Mesenchymal stem cell (in vitro differentiated cells and primary cell): ENCODE measurements at regions not wholly inside any gene's neighbourhood (a gene's known extent, or its start where the extent isn't known, plus 50 kb on each side); places are given as distances from the start of the nearest gene placed in this dataset.

Experiments
- DNase-seq: peaks from one replicate; pipeline ENCODE4 v3.0.0-alpha.2; 2013
- H2AFZ ChIP-seq: one replicate; pipeline ENCODE4 v1.6.1; 2013; ENCODE audit warnings: low read depth, mild to moderate bottlenecking, control low read depth, inconsistent platforms, low read length, moderate library complexity
- H2AK5ac ChIP-seq: 2 replicates; pipeline ENCODE4 v1.6.1; 2013; ENCODE audit warnings: low read length, moderate library complexity, mild to moderate bottlenecking, inconsistent platforms; ENCODE audit not compliant: severe bottlenecking
- H2BK120ac ChIP-seq: one replicate; pipeline ENCODE4 v1.6.1; 2013; ENCODE audit warnings: low read depth, mild to moderate bottlenecking, inconsistent platforms, low read length, moderate library complexity
- H2BK12ac ChIP-seq, 2 experiments: one replicate each; pipeline ENCODE4 v1.6.1; 2013; ENCODE audit warnings: inconsistent platforms in 2 of 2, low read length in 2 of 2, mild to moderate bottlenecking in 2 of 2, moderate library complexity in 2 of 2, control low read depth in 1 of 2
- H2BK15ac ChIP-seq: one replicate; pipeline ENCODE4 v1.6.1; 2013; ENCODE audit warnings: mild to moderate bottlenecking, low read depth, inconsistent platforms; ENCODE audit not compliant: poor library complexity, severe bottlenecking
- H2BK5ac ChIP-seq: 2 replicates; pipeline ENCODE4 v1.6.1; 2013; ENCODE audit warnings: low read depth, mild to moderate bottlenecking, low read length, control low read depth, inconsistent platforms; ENCODE audit not compliant: poor library complexity, severe bottlenecking
- H3K14ac ChIP-seq, 2 experiments: one replicate each; pipeline ENCODE4 v1.6.1; 2013; ENCODE audit warnings: inconsistent platforms in 2 of 2, low read length in 2 of 2, control low read depth in 1 of 2, mild to moderate bottlenecking in 1 of 2, moderate library complexity in 1 of 2
- H3K18ac ChIP-seq, 2 experiments: one replicate each; pipeline ENCODE4 v1.6.1; 2013; ENCODE audit warnings: inconsistent platforms in 2 of 2, low read length in 2 of 2, control low read depth in 1 of 2, low read depth in 1 of 2, mild to moderate bottlenecking in 1 of 2
- H3K23ac ChIP-seq, 2 experiments: one replicate each; pipeline ENCODE4 v1.6.1; 2013; ENCODE audit warnings: inconsistent platforms in 2 of 2, low read length in 2 of 2, mild to moderate bottlenecking in 2 of 2, moderate library complexity in 2 of 2, control low read depth in 1 of 2
- H3K27ac ChIP-seq: 2 replicates; pipeline ENCODE4 v1.5.1; 2013; ENCODE audit warnings: mild to moderate bottlenecking, moderate library complexity, low read length, control low read depth, inconsistent platforms; ENCODE audit not compliant: poor library complexity, severe bottlenecking
- H3K27me3 ChIP-seq, 2 experiments: 2 replicates each; pipeline versions ENCODE4 v1.6.1 to v1.7.0; 2013; ENCODE audit warnings: low read length in 2 of 2, mild to moderate bottlenecking in 2 of 2, moderate library complexity in 2 of 2, control low read depth in 1 of 2, inconsistent platforms in 1 of 2; ENCODE audit not compliant: control insufficient read depth in 1 of 2, insufficient read depth in 1 of 2
- H3K36me3 ChIP-seq, 2 experiments: 2 replicates each; pipeline versions ENCODE4 v1.6.1 to v1.7.0; 2013; ENCODE audit warnings: low read length in 2 of 2, control low read depth in 1 of 2, inconsistent platforms in 1 of 2, low read depth in 1 of 2, mild to moderate bottlenecking in 1 of 2; ENCODE audit not compliant: insufficient read depth in 2 of 2, control insufficient read depth in 1 of 2
- H3K4ac ChIP-seq, 2 experiments: one replicate each; pipeline ENCODE4 v1.6.1; 2013; ENCODE audit warnings: inconsistent platforms in 2 of 2, low read length in 2 of 2, mild to moderate bottlenecking in 2 of 2, moderate library complexity in 2 of 2, control low read depth in 1 of 2, low read depth in 1 of 2
- H3K4me1 ChIP-seq: 2 replicates; pipeline ENCODE4 v1.6.1; 2013; ENCODE audit warnings: low read depth, low read length, control low read depth; ENCODE audit not compliant: control insufficient read depth, insufficient read depth
- H3K4me2 ChIP-seq: 2 replicates; pipeline ENCODE4 v1.6.1; 2013; ENCODE audit warnings: low read length, mild to moderate bottlenecking, inconsistent platforms; ENCODE audit not compliant: poor library complexity, severe bottlenecking
- H3K4me3 ChIP-seq, 2 experiments: 2 replicates each; pipeline versions ENCODE4 v1.5.1 to v1.7.0; 2013; ENCODE audit warnings: low read length in 2 of 2, mild to moderate bottlenecking in 2 of 2, control low read depth in 1 of 2, low read depth in 1 of 2; ENCODE audit not compliant: insufficient read depth in 1 of 2
- H3K79me1 ChIP-seq: replicated peaks from 2 replicates; pipeline ENCODE4 v1.6.1; 2013; ENCODE audit warnings: mild to moderate bottlenecking, control low read depth, low read length, inconsistent platforms; ENCODE audit not compliant: poor library complexity, severe bottlenecking
- H3K9ac ChIP-seq: 2 replicates; pipeline ENCODE4 v1.7.0; 2013; ENCODE audit warnings: mild to moderate bottlenecking, low read length, moderate library complexity
- H3K9me3 ChIP-seq: 2 replicates; pipeline ENCODE4 v1.7.0; 2013; ENCODE audit warnings: mild to moderate bottlenecking, low read length; ENCODE audit not compliant: control insufficient read depth
- H4K8ac ChIP-seq: one replicate; pipeline ENCODE4 v1.6.1; 2013; ENCODE audit warnings: inconsistent platforms, mild to moderate bottlenecking, low read length, moderate library complexity
- H4K91ac ChIP-seq: one replicate; pipeline ENCODE4 v1.6.1; 2013; ENCODE audit warnings: mild to moderate bottlenecking, low read length, inconsistent platforms
- WGBS: methylation state at CpG from one replicate; pipeline ENCODE4 v1.1.7; 2013; ENCODE audit warnings: mixed read lengths; 5-methylcytosine and 5-hydroxymethylcytosine counted together

DNA sequence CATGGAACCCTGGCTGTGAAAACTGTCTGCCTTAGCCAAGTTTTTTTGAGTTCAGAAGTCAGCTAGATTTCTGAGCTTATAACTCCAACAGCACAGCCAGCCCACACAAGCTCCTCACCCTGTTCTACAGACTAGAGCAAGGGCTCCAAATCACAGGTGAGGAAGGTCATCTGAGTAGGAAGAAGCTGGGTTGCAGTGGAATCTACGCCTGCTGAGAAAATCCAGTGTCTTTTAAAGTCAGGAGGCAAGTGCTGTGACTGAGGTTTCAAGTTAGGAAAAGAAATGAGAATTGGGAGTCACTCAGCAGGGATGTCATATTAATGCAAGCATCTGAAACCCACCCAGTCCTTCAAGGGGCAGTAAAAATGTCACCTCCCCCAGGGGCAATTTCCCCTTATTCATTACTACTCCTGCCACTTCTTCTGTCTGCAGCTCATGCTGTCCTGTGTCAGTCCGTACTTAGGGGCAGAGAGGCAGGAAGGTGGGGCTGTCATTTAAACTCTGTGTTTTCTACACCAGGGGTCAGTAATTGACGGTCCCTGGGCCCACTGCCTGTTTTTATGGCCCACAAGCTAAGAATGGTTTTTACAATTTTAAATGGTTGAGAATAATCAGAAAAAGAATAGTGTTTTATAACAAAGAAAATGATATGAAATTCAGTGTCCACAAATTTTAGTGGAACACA lies 551.1 kb downstream of the BCL11A start:
- Histone ChIP-seq H2BK120ac (no peak overlapping the region), H3K14ac (no peak overlapping the region), H3K4me1 (no peaks in the 10 kb centered on the region), H2AK5ac (no peak overlapping the region), H4K91ac (no peak overlapping the region), H3K4ac (no peak overlapping the region), H2AFZ (no peak overlapping the region), H3K9me3 (no peaks in the 10 kb centered on the region), H2BK12ac (no peak overlapping the region), H3K23ac (no peak overlapping the region), H3K4me2 (no peak overlapping the region), H2BK5ac (no peak overlapping the region), H3K36me3 (no peaks in the 10 kb centered on the region), H4K8ac (no peak overlapping the region), H3K4me3 (no peak overlapping the region), H2BK15ac (no peak overlapping the region), H3K27me3 (no peaks in the 10 kb centered on the region), H3K27ac (no peak overlapping the region), H3K9ac (no peak overlapping the region), H3K18ac (no peak overlapping the region), H3K79me1 (no peaks in the 10 kb centered on the region)
- DNase-seq = no peak
- WGBS = 21% methylated on average over 3 of the region's 3 CpGs

DNA sequence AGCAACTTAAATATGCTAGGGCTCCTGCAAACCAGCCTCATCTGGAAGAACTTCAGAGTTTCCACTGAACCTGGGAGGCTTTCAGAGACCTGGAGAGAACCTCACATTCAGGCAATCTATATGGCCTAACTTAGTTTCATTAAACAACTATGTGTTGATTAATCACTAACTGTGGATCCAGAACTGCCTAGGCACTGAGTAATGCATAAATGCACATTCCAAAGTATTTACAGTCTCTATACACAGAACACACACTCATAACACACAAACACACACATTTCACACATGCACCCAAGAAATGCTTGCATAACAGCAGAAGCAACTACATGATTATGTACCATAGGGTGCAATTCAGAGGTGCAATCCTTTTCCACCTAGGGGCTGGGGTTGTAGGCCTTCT lies 552.8 kb downstream of the BCL11A start:
- DNase-seq = no peak
- H3K4me2 ChIP-seq = no peak overlapping the region
- H3K9ac ChIP-seq = no peak overlapping the region
- H3K18ac ChIP-seq = no peak overlapping the region
- H3K14ac ChIP-seq = no peak overlapping the region
- H2BK15ac ChIP-seq = no peak overlapping the region
- H2BK120ac ChIP-seq = no peak overlapping the region
- no peaks in the 10 kb centered on the region for H3K27me3 ChIP-seq
- H2BK5ac ChIP-seq = no peak overlapping the region
- H2BK12ac ChIP-seq = no peak overlapping the region
- H2AFZ ChIP-seq = no peak overlapping the region
- no peaks in the 10 kb centered on the region for H3K79me1 ChIP-seq
- H2AK5ac ChIP-seq = no peak overlapping the region
- no peaks in the 10 kb centered on the region for H3K4me1 ChIP-seq
- no peak overlapping the region for H4K8ac ChIP-seq
- no peak overlapping the region for H3K4me3 ChIP-seq
- H3K9me3 ChIP-seq = no peaks in the 10 kb centered on the region
- no peak overlapping the region for H3K23ac ChIP-seq
- H3K4ac ChIP-seq = no peak overlapping the region
- no peak overlapping the region for H4K91ac ChIP-seq
- no peak overlapping the region for H3K27ac ChIP-seq
- H3K36me3 ChIP-seq = no peaks in the 10 kb centered on the region

DNA sequence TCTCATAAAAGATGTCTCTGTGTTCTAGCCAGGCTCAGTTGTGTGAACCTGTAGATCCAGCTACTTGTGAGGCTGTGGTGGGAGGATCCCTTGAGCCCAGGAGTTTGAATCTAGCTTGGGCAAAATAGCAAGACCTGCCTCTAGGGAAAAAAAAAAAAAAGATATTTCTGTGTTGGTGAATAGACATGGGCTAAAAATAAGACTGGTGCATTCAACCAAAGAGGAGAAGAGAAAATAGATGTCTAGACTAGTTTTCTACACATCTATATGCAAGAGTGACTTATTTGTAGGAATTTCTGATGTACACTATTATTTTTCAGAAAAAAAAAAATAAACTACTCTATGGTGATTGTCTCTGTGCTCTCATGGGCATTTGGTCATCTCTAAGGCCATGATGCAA lies 555.1 kb downstream of the BCL11A start:
- H3K23ac ChIP-seq = no peak overlapping the region
- no peak overlapping the region for H3K4me2 ChIP-seq
- no peaks in the 10 kb centered on the region for H3K36me3 ChIP-seq
- H3K18ac ChIP-seq = no peak overlapping the region
- no peak overlapping the region for H3K4me3 ChIP-seq
- no peak for DNase-seq
- H2BK5ac ChIP-seq = no peak overlapping the region
- no peak overlapping the region for H2BK15ac ChIP-seq
- H3K14ac ChIP-seq = no peak overlapping the region
- H2AFZ ChIP-seq = no peak overlapping the region
- no peaks in the 10 kb centered on the region for H3K4me1 ChIP-seq
- no peak overlapping the region for H2BK120ac ChIP-seq
- no peak overlapping the region for H2BK12ac ChIP-seq
- no peak overlapping the region for H4K91ac ChIP-seq
- no peak overlapping the region for H3K27ac ChIP-seq
- H3K79me1 ChIP-seq = no peaks in the 10 kb centered on the region
- H3K9ac ChIP-seq = no peak overlapping the region
- H4K8ac ChIP-seq = no peak overlapping the region
- H3K9me3 ChIP-seq = no peaks in the 10 kb centered on the region
- H3K27me3 ChIP-seq = no peaks in the 10 kb centered on the region
- no peak overlapping the region for H3K4ac ChIP-seq
- H2AK5ac ChIP-seq = no peak overlapping the region

DNA sequence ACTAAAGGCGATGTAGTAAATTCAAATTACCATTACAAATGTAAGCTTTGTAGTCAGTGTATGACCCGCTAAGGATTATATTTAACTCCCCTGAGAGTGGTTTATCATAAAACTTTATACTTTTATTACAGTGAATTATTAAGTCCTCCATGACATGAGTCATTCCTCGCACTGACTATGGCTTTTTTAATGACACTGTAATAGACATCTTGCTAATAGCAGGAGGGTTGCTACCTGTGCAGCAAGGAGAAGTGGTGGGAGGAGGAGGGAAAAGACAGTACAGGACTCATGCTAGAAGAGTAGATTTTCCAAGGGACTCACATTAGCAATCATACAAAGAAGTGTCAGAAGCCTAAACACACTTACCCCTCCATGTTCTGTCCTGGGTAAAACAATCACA lies 556.1 kb downstream of the BCL11A start:
- DNase-seq = no peak
- H3K4me1 ChIP-seq = no peaks in the 10 kb centered on the region
- no peak overlapping the region for H3K23ac ChIP-seq
- no peak overlapping the region for H2BK120ac ChIP-seq
- H3K9me3 ChIP-seq = no peaks in the 10 kb centered on the region
- 86% methylated on average over 1 of the region's 3 CpGs for WGBS
- H3K18ac ChIP-seq = no peak overlapping the region
- H2BK12ac ChIP-seq = no peak overlapping the region
- H3K4ac ChIP-seq = no peak overlapping the region
- H2BK5ac ChIP-seq = no peak overlapping the region
- H2AFZ ChIP-seq = no peak overlapping the region
- H3K4me2 ChIP-seq = no peak overlapping the region
- H3K4me3 ChIP-seq = no peak overlapping the region
- H2AK5ac ChIP-seq = no peak overlapping the region
- no peaks in the 10 kb centered on the region for H3K27me3 ChIP-seq
- no peak overlapping the region for H3K27ac ChIP-seq
- no peak overlapping the region for H2BK15ac ChIP-seq
- no peaks in the 10 kb centered on the region for H3K79me1 ChIP-seq
- H3K9ac ChIP-seq = no peak overlapping the region
- H4K91ac ChIP-seq = no peak overlapping the region
- H3K14ac ChIP-seq = no peak overlapping the region
- H4K8ac ChIP-seq = no peak overlapping the region
- H3K36me3 ChIP-seq = no peaks in the 10 kb centered on the region
